HEK293 (cell line): ENCODE measurements at regions not wholly inside any gene's neighbourhood (a gene's known extent, or its start where the extent isn't known, plus 50 kb on each side); places are given as distances from the start of the nearest gene placed in this dataset.
"Not testable (repeated sequence)": the region's sequence is repeated elsewhere in the genome, so short reads cannot be mapped to it uniquely, and the experiment has no call there.

Source experiments
- CTCF ChIA-PET: fragments of 350-600 bp; formaldehyde crosslinking; extraction: SDS; loops from one replicate; lab custom pipeline; 2021; ENCODE audit warnings: antibody characterized with exemption; lab: Yijun Ruan, JAX
- POLR2A ChIA-PET: fragments of 300-600 bp; formaldehyde crosslinking; extraction: SDS; loops from one replicate; lab custom pipeline; 2020; ENCODE audit warnings: antibody characterized with exemption, inconsistent platforms; lab: Yijun Ruan, JAX
- H3K27ac ChIP-seq: fragments of 200-500 bp; sonication (Bioruptor generic); 2 replicates; pipeline ENCODE4 v1.5.1; 2014; ENCODE audit warnings: low read depth, low read length, control low read depth, inconsistent platforms; ENCODE audit errors: extremely low read depth
- H3K36me3 ChIP-seq, 2 experiments: fragments of 200-500 bp in 1 of 2; sonication (Bioruptor generic) in 1 of 2; 1 replicate in 1 of 2; 2 replicates in 1 of 2; pipeline ENCODE4 v1.5.1; 2014 to 2017; ENCODE audit warnings: inconsistent platforms in 2 of 2, low read length in 2 of 2; ENCODE audit not compliant: control insufficient read depth in 2 of 2, insufficient read depth in 1 of 2
- H3K4me1 ChIP-seq: fragments of 200-500 bp; sonication (Bioruptor generic); 2 replicates; pipeline ENCODE4 v1.5.1; 2014; ENCODE audit warnings: mild to moderate bottlenecking, low read length, inconsistent platforms; ENCODE audit not compliant: control insufficient read depth, insufficient read depth
- H3K4me3 ChIP-seq: 2 replicates; pipeline ENCODE4 v1.5.1; 2011; ENCODE audit warnings: low read depth, mild to moderate bottlenecking, control low read depth, low read length, moderate library complexity
- H3K9me3 ChIP-seq: fragments of 200-500 bp; sonication (Bioruptor generic); 2 replicates; pipeline ENCODE4 v1.5.1; 2014; ENCODE audit warnings: low read depth, low read length, inconsistent platforms; ENCODE audit not compliant: control insufficient read depth, insufficient read depth
- GLIS1 ChIP-seq: fragments of 450-650 bp; formaldehyde crosslinking; IDR thresholded peaks from 2 replicates; pipeline ENCODE4 v1.5.1; 2016; ENCODE audit warnings: missing biosample characterization, missing genetic modification characterization
- RBAK ChIP-seq: fragments of 450-650 bp; formaldehyde crosslinking; IDR thresholded peaks from 2 replicates; pipeline ENCODE4 v1.5.1; 2016; ENCODE audit warnings: missing biosample characterization, missing genetic modification characterization
- SP7 ChIP-seq: fragments of 450-650 bp; formaldehyde crosslinking; IDR thresholded peaks from 2 replicates; pipeline ENCODE4 v1.5.1; 2016; ENCODE audit warnings: missing biosample characterization, missing genetic modification characterization
- TCF7L2 ChIP-seq: IDR thresholded peaks from 2 replicates; pipeline ENCODE4 v1.6.1; 2011; ENCODE audit warnings: low read depth, mild to moderate bottlenecking, inconsistent platforms, low read length, moderate library complexity, borderline replicate concordance
- ZNF121 ChIP-seq: fragments of 450-650 bp; formaldehyde crosslinking; IDR thresholded peaks from 2 replicates; pipeline ENCODE4 v1.5.1; 2016; ENCODE audit warnings: missing biosample characterization, missing genetic modification characterization
- ZNF266 ChIP-seq: fragments of 450-650 bp; formaldehyde crosslinking; IDR thresholded peaks from 2 replicates; pipeline ENCODE4 v1.5.1; 2016; ENCODE audit warnings: missing biosample characterization, missing genetic modification characterization, low read depth
- ZNF280D ChIP-seq: fragments of 450-650 bp; formaldehyde crosslinking; IDR thresholded peaks from 2 replicates; pipeline ENCODE4 v1.5.1; 2016; ENCODE audit warnings: missing biosample characterization, missing genetic modification characterization
- ZNF302 ChIP-seq: fragments of 450-650 bp; formaldehyde crosslinking; IDR thresholded peaks from 2 replicates; pipeline ENCODE4 v1.5.1; 2016; ENCODE audit warnings: missing biosample characterization, missing genetic modification characterization, low read depth
- ZNF394 ChIP-seq: fragments of 450-650 bp; formaldehyde crosslinking; IDR thresholded peaks from 2 replicates; pipeline ENCODE4 v1.5.1; 2016; ENCODE audit warnings: missing biosample characterization, missing genetic modification characterization, mild to moderate bottlenecking, moderate library complexity, borderline replicate concordance
- ZNF398 ChIP-seq: fragments of 450-650 bp; formaldehyde crosslinking; IDR thresholded peaks from 2 replicates; pipeline ENCODE4 v1.5.1; 2017; ENCODE audit warnings: missing biosample characterization, missing genetic modification characterization
- ZNF510 ChIP-seq: fragments of 450-650 bp; formaldehyde crosslinking; IDR thresholded peaks from 2 replicates; pipeline ENCODE4 v1.5.1; 2018; ENCODE audit warnings: mild to moderate bottlenecking, missing genetic modification characterization, missing biosample characterization; ENCODE audit not compliant: insufficient replicate concordance

- TF ChIP-seq ZNF398 (tag by site-specific recombination) (no peak), ZNF121 (tag by site-specific recombination) (no peak)
Observed at GRCh38 chr2:583666-584065, 93.5 kb downstream of the TMEM18 start (continued).

GRCh38 chr2:582792-583528 lies 94.2 kb downstream of the TMEM18 start:
- Histone ChIP-seq H3K36me3 (no peaks in the 10 kb centered on the region), H3K9me3 (no peaks in the 10 kb centered on the region), H3K27ac (no peak overlapping the region), H3K4me3 (no peak overlapping the region)
- POLR2A ChIA-PET: no interaction called here
- TF ChIP-seq ZNF302 (tag by site-specific recombination) (no peak), RBAK (tag by site-specific recombination) (no peak), TCF7L2 (no peak), ZNF510 (tag by site-specific recombination) (no peak), ZNF266 (tag by site-specific recombination) (no peak), ZNF394 (tag by site-specific recombination) (no peak), SP7 (no peak)
- TF ChIP-seq, all 188 proteins: peak for 0
- peaks cover 7% of the 10 kb centered on the region for H3K4me1 ChIP-seq
- CTCF ChIA-PET: interaction anchor here (0.6 kb wide), 1 partner anchor 520 kb away, joined by 3 read pairs; no protein-coding TSS in a partner anchor

GRCh38 chr2:582289-582688 lies 94.9 kb downstream of the TMEM18 start:
- H3K36me3 ChIP-seq, H3K9me3 ChIP-seq, POLR2A ChIA-PET, H3K4me3 ChIP-seq, H3K4me1 ChIP-seq, H3K27ac ChIP-seq: not testable (repeated sequence)
- CTCF ChIA-PET: interaction anchor here (0.6 kb wide), 1 partner anchor 519 kb away, joined by 3 read pairs; no protein-coding TSS in a partner anchor

GRCh38 chr2:579961-580360 lies 97.2 kb downstream of the TMEM18 start:
- TF ChIP-seq ZNF280D (tag by site-specific recombination): no peak
- TF ChIP-seq GLIS1: 0 out of 2 replicates have a peak, but pooled peaks have one; percentile 15
- Histone ChIP-seq H3K27ac (no peak overlapping the region), H3K4me1 (no peaks in the 10 kb centered on the region), H3K36me3 (no peaks in the 10 kb centered on the region), H3K9me3 (peaks cover 2% of the 10 kb centered on the region; the same call in 1 of the 2 replicates), H3K4me3 (no peak overlapping the region)
- CTCF ChIA-PET: no interaction called here
- POLR2A ChIA-PET: no interaction called here
